Activated CD8-positive, alpha-beta memory T cell treated with anti-CD3 and anti-CD28 coated beads, Interleukin-2, amount 50 U/mL, for 24 hours (primary cell): ENCODE measurements at regions not wholly inside any gene's neighbourhood (a gene's known extent, or its start where the extent isn't known, plus 50 kb on each side); places are given as distances from the start of the nearest gene placed in this dataset.

Experiments
- DNase-seq: peaks from one replicate; pipeline ENCODE4 v3.0.0-alpha.2; 2020; ENCODE audit errors: extremely low read depth

DNA sequence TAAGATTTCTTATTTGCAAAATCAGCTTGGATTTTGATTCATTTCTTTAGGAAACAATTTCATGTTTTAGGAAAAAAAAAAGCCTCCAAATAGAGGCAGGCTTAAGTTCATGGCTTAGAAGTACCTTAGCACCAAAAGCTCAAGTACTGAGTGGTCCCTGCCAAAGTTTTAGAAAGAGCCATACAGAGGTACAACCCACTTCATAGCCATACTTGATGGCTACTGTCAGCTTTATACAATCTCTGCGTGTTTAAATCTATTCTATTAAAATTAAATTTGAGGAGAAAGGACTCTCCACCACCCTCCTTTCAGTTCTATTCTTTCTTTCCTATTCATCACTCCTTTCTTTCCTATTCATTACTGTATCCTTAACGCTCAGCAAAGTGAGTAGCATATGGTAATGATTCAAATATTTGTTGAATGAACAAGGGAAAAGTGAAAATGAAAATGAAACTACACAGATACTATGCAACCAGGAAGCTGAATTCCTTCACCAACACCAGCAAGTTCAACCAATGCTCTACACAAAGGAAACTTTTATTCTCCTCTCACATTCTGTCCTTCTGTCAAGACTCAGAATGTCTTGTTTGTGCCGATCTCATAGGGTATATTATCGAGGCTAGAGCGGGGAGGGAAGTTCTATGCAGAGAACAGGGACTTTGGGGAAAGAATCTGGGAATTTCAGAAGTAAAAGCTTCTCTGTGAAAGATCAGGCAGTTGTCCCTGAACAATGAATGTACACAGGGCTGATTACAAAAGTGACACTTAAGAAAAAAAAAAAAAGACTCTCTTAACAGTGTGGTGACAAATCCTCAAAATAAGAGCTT lies 138.6 kb upstream of the SPEF2 start:
- no peak for DNase-seq

DNA sequence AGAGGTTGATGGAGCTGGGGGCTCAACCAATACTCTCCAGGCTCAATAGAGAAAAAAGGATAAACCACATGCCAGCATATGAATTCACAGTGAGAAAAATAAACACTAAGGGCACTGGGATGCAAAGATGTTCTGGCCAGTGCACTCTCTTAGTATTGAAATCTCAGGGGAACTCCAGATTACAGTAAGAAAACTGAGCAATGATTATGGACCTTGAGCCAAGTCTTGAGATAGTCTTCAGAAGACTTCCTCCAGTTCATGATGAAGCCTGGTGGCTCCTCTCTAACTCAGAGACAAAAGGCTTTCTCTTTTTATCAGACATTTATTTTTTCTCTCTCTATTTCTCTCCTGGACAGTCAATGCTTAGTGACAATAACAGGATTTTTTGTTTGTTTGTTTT lies 139.8 kb upstream of the SPEF2 start:
- DNase-seq: no peak

DNA sequence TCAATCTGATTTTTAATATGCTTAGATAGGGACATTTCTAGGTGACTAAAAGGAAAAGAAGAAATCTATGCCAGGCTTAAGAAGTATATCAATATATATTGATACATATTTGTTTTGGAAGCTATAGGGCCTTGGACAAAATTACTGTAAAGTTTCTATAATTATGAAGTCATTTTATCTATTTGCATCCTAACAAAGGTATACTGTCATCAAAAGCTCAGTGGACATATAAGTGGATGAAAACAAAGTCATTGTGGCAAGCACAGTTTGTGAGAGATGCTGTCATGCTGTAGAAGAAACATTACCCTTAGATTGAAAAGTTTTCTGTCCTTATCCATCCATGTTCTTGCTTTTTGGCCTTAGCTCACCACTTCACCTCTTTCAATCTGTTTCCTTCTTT lies 140.3 kb upstream of the SPEF2 start:
- no peak for DNase-seq

DNA sequence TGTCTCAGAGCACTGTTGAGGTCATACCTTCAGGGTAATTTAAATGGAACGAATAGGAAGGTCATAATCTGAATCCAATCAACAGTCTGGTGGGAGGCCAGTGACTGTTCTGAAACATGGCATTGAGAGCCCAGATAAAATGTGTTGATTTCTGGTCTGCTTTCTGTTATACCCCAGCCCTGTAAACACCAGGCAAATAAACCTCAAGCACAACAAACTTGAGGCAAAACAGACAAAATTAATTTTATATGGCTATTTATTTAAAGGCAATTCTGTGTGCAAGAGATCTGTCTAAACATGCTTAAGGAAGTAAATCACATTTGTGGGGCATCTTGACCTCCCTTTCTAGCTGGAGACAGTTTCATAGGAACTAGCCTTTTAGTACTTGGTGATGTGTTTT lies 140.9 kb upstream of the SPEF2 start:
- no peak for DNase-seq

DNA sequence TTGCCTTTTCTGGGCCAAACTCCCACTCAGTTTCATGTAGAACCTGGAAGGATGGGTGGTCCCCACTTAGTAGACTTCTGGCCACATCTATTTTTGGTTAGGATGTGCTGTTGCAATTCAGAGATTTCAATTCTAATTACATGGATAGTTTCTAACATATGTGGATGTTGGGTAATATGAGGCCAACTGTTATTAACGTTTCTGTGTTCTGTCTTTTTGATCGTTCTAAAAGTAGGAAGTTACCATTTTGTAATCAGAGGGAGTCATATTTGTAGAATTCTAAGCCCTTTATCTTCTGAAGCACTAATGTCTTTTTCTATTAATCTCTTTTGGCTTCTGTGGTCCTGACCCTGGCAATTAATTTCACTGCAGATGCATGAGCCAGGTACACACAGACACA lies 141.6 kb upstream of the SPEF2 start:
- no peak for DNase-seq

DNA sequence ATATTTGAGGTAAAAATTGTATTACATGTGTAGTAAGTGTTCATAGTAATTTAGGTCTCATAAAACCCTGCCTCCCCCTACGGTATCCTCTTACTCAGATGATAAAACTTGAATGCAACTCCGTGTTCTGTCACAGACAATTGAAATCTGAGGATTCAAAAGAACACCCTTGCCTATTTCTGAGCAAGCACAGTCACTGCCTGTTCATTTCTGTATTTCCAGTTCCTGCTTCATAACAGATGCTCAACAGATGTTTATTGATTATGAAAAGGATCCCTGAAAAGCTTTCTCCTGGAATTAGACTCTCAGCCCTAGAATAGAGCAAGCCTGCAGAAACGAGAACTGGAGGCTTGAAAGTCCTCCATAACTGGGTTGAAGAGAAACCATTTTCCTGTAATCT lies 144.1 kb upstream of the SPEF2 start:
- DNase-seq: no peak

DNA sequence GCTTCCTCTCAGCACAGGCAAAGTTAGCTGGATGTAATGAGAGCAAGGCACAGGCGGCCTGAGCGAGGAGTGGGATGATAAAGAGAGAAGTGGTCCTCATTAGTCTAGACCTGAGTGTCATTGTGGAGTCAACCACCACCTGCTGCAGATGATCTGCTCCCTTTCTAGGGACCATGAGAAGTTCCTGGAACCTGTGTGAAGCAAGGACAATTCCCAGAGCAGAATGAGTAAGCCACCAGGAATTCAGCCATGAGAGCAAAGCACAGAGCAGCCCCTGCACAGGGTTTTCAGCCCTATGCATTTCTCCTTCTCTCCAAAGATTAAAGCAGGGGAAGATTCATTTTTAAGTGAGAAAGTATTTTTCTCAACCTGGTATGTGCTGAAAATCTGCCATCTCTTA lies 146.8 kb upstream of the SPEF2 start:
- DNase-seq: no peak

DNA sequence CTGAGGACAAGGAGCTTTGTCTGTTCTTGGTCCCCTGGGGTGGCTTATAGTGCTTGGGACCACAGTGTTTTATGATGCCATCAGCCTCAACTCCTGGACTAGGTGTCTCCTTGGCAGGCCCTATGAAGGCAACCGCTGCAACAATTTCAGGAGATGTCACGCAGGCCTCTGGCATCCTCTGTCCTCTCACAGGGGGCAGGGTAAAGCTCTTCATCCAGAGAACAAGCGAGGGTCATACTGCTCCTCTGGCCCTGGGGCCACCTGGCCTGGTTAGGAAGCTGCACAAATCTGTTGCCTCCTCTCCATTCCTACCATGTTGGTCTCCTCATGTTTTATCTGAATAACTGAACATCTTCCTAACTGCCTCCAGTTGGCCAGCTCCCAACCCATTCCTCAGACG lies 148.9 kb upstream of the SPEF2 start:
- DNase-seq: no peak

DNA sequence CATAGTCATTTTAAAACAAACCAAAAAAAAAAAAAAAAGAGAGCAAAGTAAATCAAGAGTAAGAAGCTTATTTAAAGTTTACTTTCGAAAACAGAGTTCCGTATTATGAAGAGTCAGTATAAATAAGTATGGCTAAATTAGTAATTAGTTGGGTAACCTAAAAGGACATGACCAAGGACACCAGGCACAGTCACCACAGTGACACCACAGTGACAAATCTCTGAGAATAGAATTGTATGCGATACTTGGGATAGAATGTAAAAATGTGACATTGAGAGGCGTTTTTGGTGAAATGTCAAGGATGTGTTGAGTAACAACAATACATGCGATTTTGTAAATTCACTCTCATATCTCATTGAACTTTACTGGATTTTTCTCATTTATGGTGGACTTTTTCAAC lies 150.9 kb upstream of the SPEF2 start:
- no peak for DNase-seq

DNA sequence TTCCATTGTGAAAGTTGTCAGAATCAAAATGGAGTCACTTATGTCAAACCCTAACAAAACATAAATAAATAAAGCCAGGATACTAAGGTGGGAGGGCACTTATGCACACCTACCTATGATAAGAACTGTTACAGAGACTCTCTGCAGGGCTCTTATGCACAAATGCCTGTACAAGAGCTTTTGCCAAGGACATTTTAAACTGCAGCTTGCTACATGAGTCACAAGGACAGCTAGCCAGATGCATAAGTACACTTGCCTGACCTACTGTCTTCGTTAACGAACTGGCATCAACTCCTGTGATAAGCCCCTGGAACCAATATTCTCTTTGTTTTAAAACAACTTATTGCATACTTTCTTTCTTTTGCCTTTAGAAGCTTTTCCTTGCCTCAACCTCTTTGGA lies 152.9 kb upstream of the SPEF2 start:
- DNase-seq: no peak

DNA sequence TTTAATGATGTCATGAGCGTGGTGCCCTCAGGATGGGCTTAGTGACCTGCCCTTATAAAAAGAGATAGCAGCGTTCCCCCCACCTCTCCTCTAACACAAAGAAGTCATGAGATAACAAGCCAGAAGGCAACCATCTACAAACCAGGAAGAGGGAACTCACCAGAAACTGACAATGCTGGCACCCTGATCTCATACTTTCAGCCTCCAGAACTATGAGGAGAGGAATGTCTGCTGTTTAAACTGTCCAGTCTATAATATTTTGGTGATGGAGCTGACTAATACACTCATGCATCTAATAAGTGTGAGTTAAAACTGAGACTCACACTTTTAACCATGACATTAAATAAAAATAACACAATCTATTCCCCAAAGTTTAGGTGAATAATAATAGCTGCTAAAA lies 156.1 kb upstream of the SPEF2 start:
- DNase-seq: no peak

DNA sequence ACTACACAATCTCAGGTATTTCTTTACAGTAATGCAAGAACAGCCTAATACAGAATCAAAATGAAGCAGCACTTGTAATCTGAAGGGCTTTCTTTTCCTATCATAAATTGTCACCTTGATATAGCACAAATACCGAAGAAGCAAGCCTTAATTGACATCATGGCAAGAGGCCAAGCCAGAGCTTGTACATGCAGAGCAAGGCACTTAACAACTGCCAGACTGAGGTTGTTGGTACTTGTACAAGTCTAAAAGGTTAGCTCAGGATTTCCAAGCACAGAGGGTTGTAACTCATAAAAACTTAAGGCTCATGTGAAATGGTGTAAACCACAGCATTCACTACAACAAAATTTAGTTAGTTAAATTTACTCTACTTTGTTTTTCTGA lies 158.8 kb upstream of the SPEF2 start:
- DNase-seq: no peak

DNA sequence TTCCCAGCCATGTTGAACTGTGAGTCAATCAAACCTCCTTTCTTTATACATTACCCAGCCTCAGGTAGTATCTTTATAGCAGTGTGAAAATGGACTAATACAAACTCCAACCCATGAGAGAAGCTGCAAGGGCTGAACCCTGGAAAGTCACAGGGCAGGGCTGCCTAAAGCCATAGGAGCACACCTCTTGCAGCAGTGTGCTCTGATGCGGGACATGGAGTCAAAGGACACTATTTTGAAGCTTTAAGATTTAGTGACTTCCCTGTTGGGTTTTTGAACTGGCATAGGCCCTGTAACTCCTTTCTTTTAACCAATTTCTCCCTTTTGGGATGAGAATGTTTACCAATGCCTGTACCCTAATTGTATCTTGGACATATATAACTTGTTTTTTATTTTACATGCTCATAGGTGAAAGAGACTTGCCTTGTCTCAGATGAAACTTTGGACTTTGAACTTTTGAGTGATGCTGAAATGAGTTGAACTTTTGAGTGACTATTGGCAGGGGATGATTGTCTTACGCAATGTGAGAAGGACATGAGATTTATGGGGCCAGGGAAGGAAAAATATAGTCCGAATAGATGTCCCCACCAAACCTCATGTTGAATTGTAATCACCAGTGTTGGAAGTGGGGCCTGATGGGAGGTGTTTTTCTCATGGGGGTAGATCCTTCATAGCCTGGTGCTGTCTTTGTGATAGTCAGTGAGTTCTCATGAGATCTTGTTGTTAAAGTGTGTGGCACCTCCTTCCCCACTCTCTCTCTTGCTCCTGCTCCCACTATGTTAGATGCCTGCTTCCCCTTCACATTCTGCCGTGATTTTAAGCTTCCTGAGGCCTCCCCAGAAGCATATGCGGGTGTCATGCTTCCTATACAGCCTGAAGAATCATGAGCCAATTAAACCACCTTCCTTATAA lies 159.5 kb upstream of the SPEF2 start:
- DNase-seq: no peak

DNA sequence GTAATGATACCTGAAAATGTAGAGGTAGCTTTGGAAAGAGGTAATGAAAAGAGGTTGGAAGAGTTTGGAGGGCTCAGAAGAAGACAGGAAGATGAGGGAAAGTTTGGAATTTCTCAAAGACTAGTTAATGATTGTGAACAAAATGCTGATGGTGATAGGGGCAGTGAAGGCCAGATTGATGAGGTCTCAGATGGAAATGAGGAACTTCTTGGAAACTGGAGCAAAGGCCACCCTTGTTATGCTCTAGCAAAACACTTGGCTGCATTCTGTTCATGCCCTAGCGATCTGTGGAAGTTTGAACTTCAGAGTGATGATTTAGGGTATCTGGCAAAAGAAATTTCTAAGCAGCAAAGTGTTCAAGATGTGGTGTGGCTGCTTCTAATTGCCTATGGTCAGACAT lies 161.2 kb upstream of the SPEF2 start:
- no peak for DNase-seq

DNA sequence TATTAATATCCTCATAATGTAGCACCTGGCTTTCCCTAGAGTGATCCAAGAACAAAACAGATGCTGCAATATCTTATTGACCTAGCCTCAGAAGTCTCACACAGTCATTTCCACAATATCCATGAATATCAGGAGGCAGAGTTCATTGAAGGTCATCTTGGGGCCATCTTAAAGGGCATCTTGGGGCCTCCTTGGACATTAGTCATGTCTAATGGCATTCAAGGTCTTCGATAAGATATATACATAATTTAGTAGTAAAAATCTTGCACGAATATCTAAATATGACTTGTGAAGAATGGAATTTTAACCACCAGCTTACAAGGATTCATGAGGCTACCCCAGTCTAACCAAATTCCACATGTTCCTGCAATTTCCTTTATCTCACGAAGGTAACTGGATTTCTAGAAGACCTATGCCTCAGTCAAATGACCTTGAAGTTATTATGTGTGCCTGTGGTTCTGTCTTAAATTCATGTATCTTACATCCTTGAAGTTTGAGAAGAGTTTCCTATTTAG lies 163.6 kb upstream of the SPEF2 start:
- DNase-seq: no peak

DNA sequence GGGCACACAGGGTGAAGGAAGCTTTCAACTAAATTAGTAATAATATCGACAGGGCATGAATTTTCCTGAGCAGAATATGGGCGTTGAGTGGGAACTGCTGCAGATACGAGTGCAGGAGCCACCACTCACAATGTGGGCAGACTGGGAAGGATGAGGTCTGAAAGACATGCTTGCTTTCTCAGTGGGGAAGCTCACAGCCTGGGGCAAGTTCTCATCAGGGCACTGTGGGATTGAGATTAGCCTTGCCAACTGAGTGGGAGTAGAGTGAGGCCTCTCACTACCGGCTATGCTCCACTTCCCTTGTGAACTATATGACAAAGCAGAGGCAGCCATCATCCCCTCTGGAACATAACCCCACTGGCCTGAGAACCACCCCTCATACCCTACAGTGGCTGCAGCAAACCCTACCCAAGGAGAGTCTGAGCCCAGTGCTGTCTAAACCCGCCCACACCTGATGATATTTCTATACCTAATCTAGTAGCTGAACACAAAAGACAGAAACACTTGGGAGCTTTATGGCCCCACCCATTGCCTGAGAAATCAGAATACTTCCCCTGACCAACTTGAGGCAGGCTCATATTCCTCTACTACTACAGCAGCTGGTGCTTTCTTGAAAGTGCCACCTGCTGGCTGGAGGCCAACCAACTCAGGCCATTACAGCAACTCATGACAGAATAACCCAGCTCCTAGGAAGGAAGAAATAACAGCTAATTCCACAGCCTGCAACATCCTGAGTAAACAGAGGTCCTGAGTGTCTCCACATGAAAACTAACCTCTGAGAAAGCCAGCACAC lies 173.7 kb upstream of the SPEF2 start:
- no peak for DNase-seq

DNA sequence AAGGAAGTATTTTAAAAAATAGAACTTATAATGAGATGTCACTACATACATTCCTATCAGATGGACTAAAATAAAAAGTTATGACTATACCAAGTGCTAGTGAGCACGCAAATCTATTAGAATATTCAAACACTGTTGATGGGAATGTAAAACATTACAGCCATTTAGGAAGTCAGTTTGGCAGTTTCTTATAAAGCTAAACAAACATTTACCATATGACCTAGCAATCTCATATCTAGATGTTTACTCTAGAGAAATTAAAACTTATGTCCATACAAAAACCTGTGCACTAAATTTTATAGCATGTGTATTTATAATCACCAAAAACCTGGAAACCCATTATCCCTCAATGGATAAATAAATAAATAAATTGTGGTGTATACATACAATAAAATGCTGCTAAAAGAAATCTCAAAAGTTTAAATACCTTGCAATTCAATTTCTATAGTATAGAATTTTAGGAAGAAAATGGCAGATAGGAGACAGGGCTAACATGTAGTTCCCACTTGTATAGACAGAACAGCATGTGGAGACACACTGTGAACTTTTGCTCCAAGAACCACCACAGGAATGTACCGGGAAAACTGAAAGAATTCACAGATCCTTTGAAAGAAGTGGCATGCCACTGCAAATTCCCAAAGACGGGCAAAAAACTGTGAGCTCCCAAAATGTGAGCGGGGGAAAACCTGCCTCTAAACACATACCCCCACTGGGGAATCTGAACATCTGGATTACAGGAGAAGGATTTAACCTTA lies 174.6 kb upstream of the SPEF2 start:
- no peak for DNase-seq

DNA sequence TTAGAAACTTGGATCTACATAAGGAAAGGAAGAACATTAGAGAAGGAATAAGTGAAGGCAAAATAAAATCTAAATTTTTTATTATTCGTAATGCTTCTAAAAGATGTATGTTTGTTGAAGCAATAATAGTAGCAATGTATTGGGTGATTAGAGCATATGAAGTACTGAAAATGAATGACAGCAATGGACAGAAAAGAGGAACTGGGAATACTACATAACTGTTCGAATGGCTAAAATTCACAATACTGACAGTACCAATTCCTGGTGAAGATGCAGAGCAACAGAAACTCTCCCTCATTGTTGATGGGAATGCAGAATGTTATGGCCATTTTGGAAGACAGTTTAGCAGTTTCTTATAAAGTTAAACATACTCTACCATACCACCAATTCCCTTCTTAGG lies 177.3 kb upstream of the SPEF2 start:
- DNase-seq: no peak

DNA sequence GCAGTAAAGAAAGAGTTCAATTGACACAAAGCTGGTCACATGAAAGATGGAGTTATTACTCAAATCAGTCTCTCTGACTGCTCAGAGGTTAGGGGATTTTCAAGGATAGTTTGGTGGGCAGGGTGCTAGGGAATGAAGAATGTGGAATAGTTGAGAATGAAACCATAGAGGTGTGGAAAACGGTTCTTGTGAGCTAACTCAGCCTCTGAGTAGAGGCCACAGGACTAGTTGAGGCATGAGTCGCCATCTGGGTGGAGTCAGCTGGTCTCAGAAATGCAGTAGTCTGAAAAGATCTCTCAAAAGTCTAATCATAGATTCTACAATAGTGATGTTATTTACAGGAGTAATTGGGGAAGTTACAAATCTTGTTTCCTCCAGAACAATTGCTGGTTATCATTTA lies 178.9 kb upstream of the SPEF2 start:
- no peak for DNase-seq

DNA sequence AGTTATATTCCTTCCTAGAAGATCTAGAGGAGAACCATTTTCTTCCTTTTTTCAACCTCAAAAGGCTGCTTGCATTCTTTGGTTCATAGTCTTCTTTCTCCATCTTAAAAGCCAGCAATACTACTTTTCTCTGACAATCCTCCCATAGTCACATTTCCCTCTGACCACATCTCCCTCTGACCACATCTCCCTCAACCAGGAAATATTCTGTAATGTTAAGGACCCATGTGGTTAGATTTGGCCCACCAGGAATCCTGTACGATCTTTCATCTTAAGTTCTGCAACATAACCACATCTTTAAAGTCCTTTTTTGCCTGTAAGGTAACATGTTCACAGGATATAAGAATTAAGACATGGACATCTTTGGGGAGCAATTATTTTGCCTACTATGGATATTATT lies 179.4 kb upstream of the SPEF2 start:
- no peak for DNase-seq

DNA sequence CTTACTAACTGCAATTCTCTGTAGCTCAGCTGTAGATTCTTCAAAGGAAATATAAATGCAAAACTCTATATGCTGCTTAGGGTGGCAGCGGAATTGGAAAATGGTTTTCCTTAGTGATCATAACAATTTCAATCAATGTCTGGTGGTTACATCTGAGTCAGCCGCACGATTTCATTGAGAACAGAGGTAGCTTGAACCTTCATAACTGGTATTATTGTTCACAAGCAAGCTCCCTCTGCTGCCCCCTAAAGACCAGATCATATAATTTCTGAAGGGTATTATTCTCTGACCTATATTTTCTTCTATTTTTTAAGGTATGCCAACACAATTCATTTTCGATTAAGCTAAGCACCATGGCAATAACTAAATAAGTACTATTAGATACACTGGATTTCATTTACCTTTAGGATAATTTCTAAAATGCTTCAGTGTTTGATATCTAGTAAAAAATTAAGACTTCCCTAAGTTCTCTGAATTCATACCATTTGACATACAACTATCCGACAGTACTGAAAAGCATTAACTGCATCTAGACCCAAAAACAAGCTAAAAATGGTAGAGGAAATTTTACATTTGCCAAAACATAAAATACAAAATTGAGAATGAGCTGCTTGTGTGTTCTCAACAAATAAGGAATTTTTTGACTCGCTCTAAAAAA lies 181.1 kb upstream of the SPEF2 start:
- no peak for DNase-seq
